GM18873 (cell line): ENCODE measurements at regions not wholly inside any gene's neighbourhood (a gene's known extent, or its start where the extent isn't known, plus 50 kb on each side); places are given as distances from the start of the nearest gene placed in this dataset.

Source experiments
- ATAC-seq: cut with Tn5 transposase; IDR thresholded peaks from one replicate; pipeline ENCODE4 v1.9.1; 2021; ENCODE audit warnings: mild to moderate bottlenecking, moderate library complexity, moderate number of reproducible peaks; ENCODE audit not compliant: unreplicated experiment, low FRiP score

GRCh38 chr5:17157916-17158529 lies 59.4 kb upstream of the BASP1 start:
- no peak for ATAC-seq

- ATAC-seq, result no peak
These were observed 56.7 kb upstream of the BASP1 start for GRCh38 chr5:17160756-17161040.

- no peak for ATAC-seq
These were observed 55.8 kb upstream of the BASP1 start for GRCh38 chr5:17161662-17162061.

- ATAC-seq, result no peak
These were observed 54.2 kb upstream of the BASP1 start for GRCh38 chr5:17163221-17163620.

- ATAC-seq, result no peak
These were observed 50.1 kb upstream of the BASP1 start for GRCh38 chr5:17167171-17167891.
